ENCODE measurements at regions not wholly inside any gene's neighbourhood (a gene's known extent, or its start where the extent isn't known, plus 50 kb on each side); places are given as distances from the start of the nearest gene placed in this dataset.

DNA sequence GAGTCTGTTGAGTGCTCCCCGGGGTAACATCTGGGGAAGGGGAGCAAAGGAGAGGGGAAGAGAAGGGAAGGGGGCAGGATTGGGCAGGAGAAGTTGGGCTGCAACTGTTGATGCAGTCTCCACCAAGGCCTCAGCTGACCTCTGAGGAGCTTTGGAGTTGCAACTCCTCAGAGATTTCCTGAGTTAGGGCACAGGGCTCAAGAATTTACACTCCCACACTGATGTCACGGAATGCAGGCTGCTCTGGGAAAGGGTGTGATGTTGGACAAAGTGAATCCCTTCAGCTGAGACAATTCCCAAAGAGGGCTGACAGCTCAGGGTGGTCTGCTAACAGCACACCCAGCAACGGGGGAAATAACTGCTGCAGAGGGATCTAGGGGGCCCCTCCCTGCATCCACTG is 295.6 kb downstream of the PCNX1 start:
- DNase-seq (ENCODE audit: low read depth), result no peak

DNA sequence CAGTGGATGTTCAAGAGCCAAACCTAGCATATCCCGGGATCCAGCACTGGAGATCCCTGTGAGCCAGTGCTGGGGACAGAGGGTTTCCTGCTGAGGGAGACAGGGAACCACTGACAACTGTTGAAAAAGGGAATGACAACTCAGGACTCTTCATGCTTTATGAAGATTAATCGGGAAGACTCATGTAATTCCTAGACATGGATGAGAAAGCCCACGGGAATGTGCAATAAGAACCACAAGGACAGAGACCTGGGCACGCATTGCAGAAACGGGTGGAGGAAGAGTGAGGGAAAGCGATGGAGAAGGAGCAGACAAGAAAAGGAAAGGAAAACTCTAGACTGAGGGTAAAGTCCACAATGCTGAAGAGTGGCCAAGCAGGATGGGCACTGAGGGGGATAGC is 296.0 kb downstream of the PCNX1 start:
- DNase-seq (ENCODE audit: low read depth), result no peak

DNA sequence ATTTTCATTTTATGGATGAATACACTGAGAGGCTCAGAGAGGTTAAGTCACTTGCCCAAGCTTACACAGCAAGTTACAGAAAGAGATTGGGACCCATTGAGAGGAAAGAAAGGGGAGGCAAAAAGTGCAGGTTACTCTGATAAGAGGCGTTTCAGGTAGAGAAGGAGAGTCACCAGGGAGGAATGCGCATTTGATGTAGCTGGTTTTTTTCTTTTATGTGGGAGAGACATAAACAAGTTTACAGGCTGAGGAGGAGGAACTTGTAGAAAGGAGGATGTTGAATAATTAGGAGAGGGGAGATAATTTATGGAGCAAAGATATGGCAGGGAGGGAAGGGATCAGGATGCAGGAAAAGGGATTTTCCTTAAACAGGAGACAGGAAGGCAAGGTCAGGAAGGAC is 297.0 kb downstream of the PCNX1 start:
- no peak for DNase-seq (ENCODE audit: low read depth)

DNA sequence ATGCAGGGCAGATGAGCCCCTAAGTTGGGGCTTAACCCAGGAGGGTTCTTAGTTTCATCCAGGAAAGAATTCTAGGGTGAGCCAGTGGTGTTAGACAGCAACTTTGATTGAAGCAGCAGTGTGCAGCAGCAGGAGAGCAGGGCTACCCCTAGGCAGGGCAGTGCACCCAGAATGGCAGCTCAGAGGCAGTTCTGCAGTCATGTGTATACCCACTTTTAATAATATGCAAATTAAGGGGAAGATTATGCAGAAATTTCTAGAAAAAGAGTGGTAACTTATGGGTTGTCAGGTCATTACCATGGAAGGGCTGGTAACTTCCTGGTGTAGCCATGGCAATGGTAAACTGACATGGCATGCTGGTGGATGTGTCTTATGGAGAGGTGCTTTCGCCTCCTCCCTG is 297.5 kb downstream of the PCNX1 start:
- no peak for DNase-seq (ENCODE audit: low read depth)

DNA sequence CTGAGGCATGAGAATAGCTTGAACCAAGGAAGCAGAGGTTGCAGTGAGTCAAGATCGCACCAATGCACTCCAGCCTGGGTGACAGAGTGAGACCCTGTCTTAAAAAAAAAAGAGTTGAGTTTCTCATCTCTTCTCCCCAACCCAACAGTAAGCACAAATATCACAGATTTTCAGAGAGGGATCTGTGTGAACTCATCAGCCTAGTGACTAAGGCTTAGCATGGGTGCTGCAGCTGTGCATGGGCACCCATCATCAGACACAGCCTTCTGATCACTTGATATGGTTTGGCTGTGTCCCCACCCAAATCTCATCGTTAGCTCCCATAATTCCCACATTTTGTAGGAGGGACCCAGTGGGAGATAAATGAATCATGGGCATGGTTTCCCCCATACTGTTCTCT is 298.9 kb downstream of the PCNX1 start:
- no peak for DNase-seq (ENCODE audit: low read depth)

DNA sequence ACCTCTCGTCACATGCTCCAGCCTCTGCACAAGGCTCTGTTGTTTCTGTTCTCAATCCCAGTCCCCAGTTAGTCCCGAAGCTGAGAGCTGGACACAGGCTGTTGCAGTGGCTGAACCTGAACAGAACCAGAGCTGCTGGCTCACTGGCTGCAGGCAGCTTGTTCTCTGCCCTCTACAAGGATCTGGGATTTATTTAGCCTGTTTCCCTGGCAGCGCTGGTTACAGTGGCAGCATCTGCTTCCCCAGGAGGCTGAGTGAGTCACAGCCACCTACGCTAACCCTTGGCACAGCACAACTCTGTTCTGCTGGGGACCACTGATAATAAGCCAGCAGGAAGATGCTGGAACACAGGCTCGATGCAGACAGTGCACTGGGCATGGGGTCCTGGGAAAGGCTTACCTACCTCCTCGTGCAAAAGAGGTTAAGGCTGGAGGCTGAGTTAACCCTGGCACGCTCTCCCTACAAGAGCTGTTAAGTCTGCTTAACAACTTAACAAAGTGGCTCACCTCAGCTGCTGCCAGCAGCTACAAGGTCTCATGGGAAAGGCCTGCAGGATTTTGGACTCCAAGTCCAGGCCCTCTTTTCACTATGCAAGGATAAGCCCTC is 299.6 kb downstream of the PCNX1 start:
- DNase-seq (ENCODE audit: low read depth), result no peak

DNA sequence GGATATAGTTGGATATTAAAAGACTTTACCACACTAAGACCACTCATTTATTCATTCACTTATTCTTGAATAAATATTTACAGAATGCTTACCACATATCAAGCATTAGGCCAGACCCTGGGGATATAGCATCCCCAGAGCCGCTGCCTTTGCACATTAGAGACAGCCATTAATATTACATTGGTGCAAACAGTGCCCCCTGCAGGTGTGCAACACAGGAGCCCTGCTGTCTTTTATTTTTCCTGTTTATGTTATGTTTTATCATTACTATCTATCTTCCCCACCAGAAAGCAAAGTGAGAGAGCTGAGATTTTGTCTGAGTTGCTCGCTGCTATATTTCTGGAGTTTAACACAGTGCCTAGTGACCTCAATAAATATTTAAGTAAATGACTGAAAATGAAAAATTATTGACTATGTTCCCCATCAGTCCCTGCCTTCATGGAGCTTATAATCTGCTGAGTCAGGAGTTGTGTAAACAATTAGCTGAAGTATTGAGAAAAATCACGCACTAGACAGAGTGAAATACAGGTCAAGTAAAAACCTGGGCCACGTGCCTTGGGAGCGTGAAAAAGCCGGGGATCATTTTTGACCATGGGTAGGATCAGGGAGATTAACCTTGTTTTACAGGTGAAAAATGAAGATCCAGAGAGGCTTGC is 301.6 kb downstream of the PCNX1 start:
- no peak for DNase-seq (ENCODE audit: low read depth)

DNA sequence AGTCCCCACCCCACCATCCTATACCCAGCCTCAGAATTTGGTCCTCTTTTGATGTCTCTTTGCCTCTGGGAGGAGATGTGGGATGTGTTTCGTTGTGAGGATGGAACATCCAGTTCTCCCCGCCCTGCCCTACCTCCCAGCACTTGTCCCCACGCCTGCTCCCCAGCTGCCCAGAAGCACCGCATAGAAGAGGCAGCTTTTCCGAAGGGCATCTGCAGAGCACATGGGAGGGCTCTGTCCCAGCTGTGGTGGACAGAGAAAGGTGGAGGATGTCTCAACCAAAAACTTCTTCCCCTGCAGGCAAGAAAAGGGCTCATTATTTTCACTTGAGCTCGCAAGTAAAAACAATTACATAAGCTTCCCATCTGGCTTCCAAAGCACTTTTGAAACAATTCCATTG is 302.6 kb downstream of the PCNX1 start:
- no peak for DNase-seq (ENCODE audit: low read depth)

DNA sequence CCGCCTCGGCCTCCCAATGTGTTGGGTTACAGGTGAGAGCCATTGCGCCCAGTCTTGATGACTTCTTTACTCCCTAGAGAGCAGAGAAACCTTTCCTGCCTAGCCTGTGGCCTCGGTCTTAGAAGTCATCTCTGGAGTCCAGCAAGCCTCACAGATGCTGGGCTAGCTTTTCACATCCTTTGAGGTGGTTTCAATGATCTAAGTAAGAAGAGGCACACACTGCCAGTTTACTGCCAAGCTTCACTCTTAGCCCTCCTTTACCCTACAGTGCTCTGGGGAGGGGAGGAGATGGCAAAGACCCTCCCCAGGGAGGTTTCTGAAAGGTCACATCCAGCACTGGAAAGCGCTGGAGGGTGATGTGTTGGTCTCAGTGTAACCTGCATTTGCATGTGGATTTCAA is 304.8 kb downstream of the PCNX1 start:
- DNase-seq (ENCODE audit: low read depth), result no peak

DNA sequence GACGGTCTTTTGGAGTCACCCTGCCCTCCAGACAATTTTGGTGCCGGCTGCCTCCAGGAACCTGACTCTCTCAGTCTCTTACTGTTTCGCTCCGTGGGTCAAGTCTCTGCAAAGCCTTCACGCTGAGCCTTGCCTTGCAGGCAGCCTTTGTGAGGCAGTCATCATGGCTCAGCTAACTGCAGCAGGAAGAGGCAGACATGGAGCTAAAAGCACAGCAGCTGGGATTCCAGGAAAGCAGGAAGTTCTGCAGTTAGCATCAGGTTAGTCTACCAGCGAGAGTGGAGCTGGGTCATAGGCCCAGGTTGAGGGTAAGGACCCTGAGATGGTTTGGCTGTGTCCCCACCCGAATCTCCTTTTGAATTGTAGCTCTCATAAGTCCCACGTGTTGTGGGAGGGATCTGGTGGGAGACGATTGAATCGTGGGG is 305.4 kb downstream of the PCNX1 start:
- no peak for DNase-seq (ENCODE audit: low read depth)

DNA sequence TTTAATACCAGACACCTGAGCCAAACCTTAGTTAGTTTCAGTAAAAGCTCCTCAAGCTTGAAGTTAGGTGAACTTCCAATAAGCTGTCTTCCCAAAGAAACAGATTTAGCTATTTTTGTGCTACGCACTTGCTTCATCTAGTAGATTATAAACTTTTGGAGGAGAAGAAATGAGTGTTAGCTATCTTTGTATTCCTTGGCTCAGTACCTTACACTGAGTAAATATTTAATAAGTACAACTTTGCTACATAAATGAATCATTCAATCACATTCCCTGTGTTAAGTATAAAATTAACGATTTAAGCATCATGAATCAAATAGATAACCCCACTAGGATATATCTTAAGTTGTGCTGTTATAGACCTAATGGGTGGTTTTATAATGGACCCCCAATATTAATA is 307.0 kb downstream of the PCNX1 start:
- no peak for DNase-seq (ENCODE audit: low read depth)

DNA sequence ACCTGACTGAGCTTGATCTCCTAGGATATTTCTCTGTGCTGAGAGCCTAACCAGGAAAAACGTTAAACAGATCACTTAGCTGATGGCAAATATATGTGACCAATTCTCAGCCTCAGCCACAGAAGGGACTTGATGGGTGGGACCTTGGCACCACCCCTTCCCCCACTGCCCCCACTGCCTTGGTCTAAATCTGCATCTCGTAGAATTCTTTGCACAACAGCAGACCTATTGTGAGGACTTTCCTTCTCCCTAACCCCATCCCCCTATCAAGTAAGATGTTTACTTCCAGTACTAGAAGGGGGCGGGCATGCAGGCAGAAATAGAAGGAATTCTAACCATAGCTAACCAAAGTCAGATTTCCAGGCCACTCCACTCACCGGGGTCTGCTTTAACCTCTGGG is 313.2 kb downstream of the PCNX1 start:
- DNase-seq (ENCODE audit: low read depth), result no peak

DNA sequence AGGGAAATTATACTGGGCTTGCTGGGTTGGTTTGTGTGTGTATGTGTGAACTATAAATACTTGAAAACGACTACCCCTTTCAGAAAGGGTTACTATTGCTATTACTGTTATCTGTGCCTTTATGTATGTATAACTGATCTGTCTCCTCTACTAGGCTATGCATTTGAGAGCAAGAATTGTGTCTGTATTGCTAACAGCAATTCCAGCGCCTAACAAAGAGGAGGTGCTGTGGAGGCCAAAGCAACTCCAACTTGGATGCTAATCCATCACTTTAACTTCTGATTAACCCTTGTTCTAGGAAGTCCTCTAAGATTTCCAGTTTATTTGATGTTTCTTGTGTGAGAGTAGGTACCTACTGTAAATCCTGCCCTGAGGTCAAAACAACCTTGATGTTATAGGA is 313.9 kb downstream of the PCNX1 start:
- DNase-seq (ENCODE audit: low read depth), result no peak

DNA sequence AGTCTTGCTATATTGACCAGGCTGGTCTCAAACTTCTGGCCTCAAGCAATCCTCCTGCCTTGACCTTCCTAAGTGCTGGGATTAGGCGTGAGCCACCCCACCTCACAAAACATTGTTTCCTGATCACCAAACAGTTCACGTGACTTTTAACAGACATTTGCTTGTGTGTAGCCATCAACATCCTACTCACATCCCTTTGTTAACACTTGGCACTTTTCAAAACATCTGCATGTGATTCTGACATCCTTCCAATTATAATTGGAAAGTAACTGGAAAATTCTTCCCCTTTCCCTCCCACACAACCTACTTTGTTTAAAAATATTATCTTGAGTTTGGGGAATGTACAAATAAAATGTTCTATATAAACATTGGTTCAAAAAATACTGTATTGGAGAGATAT is 317.9 kb downstream of the PCNX1 start:
- DNase-seq (ENCODE audit: low read depth), result no peak

DNA sequence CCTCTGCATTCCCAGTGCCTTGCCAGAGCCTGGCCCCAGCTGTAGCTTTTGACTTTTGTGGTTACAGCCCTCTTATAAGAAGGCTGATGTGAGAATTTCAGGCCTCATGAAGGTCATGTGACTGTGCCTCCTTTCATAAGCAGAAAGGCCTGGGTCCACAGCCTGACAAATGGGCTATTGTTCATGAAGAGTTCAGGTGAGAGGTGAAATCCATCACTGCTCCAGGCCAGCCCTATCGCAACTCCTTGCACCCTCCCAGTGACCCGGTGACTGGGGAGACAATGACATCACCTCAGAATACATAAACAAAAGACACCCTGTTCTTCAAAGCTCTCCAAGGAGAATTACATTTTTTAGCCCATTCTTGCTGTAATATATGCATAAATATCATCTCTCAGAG is 321.5 kb downstream of the PCNX1 start:
- no peak for DNase-seq (ENCODE audit: low read depth)

DNA sequence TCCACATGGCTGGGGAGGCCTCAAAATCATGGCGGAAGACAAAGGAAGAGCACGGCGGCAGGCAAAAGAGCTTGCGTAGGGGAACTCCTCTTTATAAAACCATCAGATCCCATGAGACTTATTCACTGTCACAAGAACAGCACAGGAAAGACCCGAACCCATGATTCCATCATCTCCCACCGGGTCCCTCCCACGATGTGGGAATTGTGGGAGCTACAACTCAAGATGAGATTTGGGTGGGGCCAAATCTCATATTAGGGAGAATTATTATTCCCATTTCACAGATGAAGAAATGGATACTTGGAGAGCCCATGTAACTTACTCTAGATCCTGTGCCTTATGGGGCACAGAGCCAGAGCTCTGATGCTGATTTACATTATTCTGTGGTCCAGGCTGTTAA is 322.6 kb downstream of the PCNX1 start:
- DNase-seq (ENCODE audit: low read depth), result no peak

DNA sequence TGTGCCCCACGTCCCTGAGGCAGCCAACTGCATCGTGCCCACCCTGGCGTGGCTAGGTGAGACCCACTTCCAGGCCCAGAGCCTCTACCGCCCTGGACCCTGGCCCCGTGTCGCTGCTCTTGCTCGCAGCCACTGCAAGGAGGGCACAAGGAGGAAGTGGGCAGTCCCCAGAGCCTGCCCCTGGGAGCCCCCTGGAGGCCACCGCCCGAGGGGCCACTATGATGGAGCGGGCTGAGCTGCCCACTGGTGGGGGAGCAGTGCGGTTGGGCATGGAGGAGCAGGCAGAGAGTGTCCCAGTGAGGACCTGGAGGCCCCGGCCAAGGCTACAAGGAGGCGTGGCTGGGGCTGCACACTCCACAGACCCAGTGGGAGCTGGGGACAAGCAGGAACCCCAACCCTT is 323.6 kb downstream of the PCNX1 start:
- DNase-seq (ENCODE audit: low read depth), result no peak

DNA sequence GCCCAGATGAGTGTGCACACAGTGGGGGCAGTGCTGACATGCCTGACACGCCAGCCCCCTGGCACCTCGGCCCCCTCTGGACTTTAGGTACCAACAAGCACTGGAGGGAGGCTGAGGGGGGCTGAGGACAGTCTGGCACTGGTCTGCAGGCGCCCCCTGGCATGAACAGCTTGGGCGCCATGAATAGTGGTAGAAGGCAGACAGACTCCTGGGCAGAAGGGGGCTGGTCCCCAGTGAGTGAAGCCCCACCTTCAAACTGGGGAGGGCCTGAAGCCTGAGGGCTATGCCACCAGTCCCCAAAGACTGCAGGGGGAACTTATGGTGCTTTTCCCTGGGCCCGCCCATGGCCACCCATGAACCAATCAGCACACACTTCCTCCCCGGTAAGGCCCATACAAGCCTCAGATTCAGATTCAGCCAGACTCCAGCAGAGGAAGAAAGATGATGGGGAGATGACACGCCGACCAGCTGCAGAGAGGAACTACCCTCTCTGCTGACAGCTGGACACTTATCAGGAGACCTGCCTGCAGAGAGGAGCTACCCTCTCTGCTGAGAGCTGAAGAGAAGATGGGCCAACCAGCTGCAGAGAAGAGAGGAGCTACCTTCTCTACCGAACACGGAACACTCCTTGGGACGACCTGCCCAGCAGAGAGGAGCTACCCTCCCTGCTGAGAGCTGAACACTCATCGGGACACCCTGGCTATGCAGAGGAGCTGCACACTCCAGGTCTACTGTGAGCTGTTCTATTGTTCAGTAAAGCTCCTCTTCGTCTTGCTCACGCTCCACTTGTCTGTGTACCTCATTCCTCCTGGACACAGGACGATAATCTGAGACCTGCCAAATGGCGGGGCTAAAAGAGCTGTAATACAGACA is 324.5 kb downstream of the PCNX1 start:
- no peak for DNase-seq (ENCODE audit: low read depth)

DNA sequence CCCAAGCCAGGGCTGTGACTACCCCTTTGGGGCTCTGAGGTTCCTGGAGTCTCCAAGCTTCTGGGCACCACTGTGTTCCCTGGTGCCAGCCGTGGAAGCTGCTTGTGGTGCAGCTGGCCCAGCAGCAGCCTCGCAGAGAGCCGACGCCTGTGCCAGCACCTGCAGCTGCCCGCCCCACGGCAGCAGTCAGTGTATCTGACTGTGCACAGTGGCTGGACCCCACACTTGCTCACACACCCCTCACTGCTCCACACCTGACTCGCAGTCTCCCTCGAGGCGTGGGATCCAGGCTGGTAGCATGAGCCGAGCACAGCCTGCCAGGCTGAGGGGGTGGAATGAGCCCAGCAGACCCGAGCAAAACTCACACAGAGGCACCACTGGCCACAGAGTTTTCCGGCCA is 325.2 kb downstream of the PCNX1 start:
- DNase-seq (ENCODE audit: low read depth), result no peak

DNA sequence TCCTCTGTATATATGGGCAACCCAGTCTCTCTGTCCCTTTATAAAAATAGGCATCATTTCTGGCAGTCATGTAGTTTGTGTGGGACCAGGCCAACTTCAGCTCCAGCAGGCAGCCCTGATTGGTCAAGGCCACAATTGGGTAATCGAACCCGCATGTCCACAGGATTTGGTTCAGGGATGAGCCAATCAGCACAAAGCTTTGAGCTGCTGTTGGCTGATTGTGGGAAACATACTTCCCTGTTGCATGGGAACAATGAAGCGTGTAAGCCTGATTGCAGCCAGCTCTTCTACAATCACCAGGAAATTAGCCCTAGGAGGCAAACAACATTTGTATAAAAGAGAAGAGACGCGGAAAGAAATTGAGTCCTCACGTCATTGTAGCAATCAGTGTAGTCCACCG is 328.6 kb downstream of the PCNX1 start:
- DNase-seq (ENCODE audit: low read depth), result no peak

DNA sequence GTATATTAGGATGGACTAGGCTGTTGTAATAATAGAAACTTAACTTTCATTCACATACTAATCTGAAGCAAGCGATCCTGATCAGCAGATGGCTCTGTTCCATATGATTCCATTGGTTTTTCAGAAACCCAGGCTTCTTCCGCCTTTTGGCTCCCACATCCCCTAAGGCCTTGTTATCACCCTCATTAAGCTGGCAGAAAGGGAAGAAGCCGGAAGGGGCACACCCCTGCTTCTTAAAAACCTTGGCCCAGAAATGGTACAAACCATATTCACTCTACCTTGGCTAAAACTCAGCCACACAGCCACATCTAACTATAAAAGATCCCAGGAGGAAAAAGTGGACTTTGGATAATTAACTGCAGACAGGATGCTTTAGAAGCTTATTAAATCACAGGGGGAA is 329.2 kb downstream of the PCNX1 start:
- DNase-seq (ENCODE audit: low read depth), result no peak

DNA sequence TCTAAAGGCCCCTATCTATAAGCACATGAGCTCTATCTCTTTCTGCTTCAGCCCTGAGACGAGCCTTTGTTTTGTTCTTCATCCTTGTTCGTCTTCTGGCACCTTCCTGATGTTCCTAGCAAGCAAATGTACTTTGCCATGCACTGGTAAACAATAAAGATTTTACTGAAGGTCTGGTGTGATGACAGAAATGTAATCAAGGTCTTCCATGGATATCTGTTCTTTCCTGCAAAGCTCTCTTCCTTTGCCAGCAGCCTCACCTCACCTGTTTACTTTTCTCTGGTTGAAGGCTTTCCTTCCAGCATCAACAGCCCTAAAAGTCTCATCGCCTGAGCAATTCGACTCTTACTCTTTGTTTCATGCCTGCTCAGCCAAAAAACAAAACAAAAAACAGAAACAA is 330.3 kb downstream of the PCNX1 start:
- no peak for DNase-seq (ENCODE audit: low read depth)

DNA sequence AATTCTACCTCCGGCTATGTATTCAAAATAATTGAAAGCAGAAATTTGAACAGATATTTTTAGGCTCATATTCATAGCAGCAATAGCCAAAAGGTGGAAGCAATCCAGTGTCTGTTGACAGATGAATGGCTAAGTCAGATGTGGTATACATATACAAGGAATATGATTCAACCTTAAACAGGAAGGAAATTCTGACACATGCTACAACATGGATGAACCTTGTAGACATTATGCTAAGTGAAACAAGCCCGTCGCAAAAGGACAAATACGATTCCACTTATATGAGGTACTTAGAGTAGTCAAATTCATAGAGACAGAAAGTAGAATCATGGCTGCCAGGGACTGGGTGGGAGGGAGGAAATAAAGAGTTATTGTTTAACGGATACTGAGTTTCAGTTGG is 331.6 kb downstream of the PCNX1 start:
- no peak for DNase-seq (ENCODE audit: low read depth)
